ENCODE measurements at regions not wholly inside any gene's neighbourhood (a gene's known extent, or its start where the extent isn't known, plus 50 kb on each side); places are given as distances from the start of the nearest gene placed in this dataset.

DNA sequence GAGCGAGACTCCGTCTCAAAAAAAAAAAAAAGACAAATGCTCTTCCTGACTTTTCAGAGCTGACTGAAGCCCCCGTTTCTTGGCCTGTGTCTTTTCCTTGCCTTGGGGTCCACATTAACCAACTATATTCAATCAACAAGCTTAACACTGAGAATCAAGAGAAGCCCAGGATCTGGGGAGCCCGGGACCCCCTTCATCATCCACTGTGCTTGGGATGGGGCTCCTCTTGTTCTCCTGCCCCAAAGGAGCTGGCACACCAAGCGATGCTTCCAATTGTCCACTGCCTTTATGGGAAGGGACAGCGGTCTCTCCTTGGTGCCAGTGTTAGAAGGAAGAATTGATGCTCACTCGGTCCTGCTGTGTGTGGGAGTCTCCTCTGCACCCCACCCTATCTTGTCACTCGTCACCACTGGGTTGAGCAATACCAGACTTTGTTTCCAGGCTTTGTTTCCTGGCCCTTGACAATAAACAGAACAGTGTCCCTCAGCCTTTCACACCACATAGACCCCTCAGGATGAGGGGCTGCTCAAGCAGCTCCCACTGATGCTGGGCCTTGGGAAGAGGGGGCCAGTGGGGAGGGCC, 146.7 kb downstream of the KCNJ12 start:
- TF ChIP-seq, protein P1, sequence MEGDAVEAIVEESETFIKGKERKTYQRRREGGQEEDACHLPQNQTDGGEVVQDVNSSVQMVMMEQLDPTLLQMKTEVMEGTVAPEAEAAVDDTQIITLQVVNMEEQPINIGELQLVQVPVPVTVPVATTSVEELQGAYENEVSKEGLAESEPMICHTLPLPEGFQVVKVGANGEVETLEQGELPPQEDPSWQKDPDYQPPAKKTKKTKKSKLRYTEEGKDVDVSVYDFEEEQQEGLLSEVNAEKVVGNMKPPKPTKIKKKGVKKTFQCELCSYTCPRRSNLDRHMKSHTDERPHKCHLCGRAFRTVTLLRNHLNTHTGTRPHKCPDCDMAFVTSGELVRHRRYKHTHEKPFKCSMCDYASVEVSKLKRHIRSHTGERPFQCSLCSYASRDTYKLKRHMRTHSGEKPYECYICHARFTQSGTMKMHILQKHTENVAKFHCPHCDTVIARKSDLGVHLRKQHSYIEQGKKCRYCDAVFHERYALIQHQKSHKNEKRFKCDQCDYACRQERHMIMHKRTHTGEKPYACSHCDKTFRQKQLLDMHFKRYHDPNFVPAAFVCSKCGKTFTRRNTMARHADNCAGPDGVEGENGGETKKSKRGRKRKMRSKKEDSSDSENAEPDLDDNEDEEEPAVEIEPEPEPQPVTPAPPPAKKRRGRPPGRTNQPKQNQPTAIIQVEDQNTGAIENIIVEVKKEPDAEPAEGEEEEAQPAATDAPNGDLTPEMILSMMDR (conservative IDR thresholded peaks at IDR 0.05): no peak
- no peak for TF ChIP-seq ZFX (IDR thresholded peaks at IDR 0.05)
